ENCODE measurements at regions not wholly inside any gene's neighbourhood (a gene's known extent, or its start where the extent isn't known, plus 50 kb on each side); places are given as distances from the start of the nearest gene placed in this dataset.

DNA sequence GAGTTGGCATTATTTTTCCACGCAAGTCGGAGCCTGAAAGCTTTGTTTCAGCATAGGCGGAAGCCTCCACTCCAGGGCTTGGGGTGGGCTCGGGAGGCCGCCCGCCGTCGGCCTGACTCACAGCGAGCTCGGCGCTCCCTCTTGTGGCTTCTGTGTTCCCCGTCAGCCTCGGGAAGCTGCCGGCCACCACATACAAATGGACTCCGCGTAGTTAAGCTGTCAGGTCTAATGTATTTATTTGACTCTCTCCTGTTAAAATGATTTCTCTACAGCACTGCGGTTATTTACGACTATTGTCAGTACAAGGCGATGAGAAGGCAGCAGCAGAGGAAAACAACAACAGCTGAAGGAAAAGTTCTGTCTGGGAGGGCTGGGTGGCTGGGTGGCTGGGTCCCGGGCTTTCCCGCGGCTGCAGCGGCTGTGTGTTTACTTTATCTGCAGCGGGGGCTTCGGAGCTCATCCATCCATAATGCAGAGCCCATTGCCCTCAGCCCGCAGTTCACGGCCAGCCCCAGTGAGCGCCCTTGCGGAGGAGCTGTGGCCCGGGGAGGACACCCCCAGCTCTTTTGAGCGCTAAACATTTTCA lies 375.7 kb upstream of the CAMK1G start:
- no peaks in the 10 kb centered on the region for H3K36me3 ChIP-seq
- peak; percentile 66 for TF ChIP-seq CTCF (IDR thresholded peaks at IDR 0.05)
- ATAC-seq (peak; percentile 78 to 85), DNase-seq (peak; percentile 57)
- peaks cover 13% of the 10 kb centered on the region for H3K4me1 ChIP-seq
- no peak overlapping the region for H3K27ac ChIP-seq
- no peaks in the 10 kb centered on the region for H3K9me3 ChIP-seq
- H3K4me3 ChIP-seq, result peak overlapping the region; percentile 27
- H3K27me3 ChIP-seq (ENCODE audit: low read depth), result peaks cover 20% of the 10 kb centered on the region
- intact Hi-C loops (cut with DNase I), result no loop called here

- no peak overlapping the region for H3K4me3 ChIP-seq
- peaks cover 20% of the 10 kb centered on the region for H3K27me3 ChIP-seq (ENCODE audit: low read depth)
- H3K36me3 ChIP-seq, result no peaks in the 10 kb centered on the region
- no peak overlapping the region for H3K27ac ChIP-seq
- ATAC-seq (no peak), DNase-seq (no peak)
- intact Hi-C loops (cut with DNase I), result no loop called here
- no peak for TF ChIP-seq CTCF (IDR thresholded peaks at IDR 0.05)
- H3K9me3 ChIP-seq, result no peaks in the 10 kb centered on the region
- peaks cover 13% of the 10 kb centered on the region for H3K4me1 ChIP-seq
Measured at GRCh38 chr1:209208648-209209047, 374.9 kb upstream of the CAMK1G start.

DNA sequence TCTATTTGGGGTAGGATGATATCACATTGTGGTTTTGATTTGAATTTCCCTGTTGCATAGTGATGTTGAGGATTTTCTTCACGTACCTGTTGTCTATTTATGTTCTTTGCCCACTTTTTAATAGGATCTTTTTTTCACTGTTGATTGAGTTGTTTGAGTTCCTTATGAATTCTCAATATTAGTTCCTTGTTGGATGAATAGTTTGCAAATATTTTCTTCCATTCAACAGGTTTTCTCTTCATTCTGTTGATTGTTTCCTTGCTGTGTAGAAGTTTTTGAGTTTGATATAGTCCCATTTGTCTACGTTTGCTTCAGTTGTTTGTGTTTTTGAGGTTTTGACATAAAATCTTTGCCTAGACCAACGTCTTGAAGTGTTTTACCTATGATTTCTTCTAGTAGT lies 369.5 kb upstream of the CAMK1G start:
- ATAC-seq (no peak), DNase-seq (no peak)
- H3K27ac ChIP-seq, result no peak overlapping the region
- no peaks in the 10 kb centered on the region for H3K36me3 ChIP-seq
- intact Hi-C loops (cut with DNase I), result no loop called here
- no peaks in the 10 kb centered on the region for H3K9me3 ChIP-seq
- H3K27me3 ChIP-seq (ENCODE audit: low read depth), result peaks cover 9% of the 10 kb centered on the region
- TF ChIP-seq CTCF (IDR thresholded peaks at IDR 0.05), result no peak
- H3K4me3 ChIP-seq, result no peak overlapping the region
- no peaks in the 10 kb centered on the region for H3K4me1 ChIP-seq

- H3K27ac ChIP-seq, result no peak overlapping the region
- H3K9me3 ChIP-seq, result no peaks in the 10 kb centered on the region
- H3K36me3 ChIP-seq, result no peaks in the 10 kb centered on the region
- no peak for TF ChIP-seq CTCF (IDR thresholded peaks at IDR 0.05)
- H3K4me1 ChIP-seq, result no peaks in the 10 kb centered on the region
- no peak overlapping the region for H3K4me3 ChIP-seq
- H3K27me3 ChIP-seq (ENCODE audit: low read depth), result no peaks in the 10 kb centered on the region
- DNase-seq (no peak), ATAC-seq (no peak)
- intact Hi-C loops (cut with DNase I), result no loop called here
Measured at GRCh38 chr1:209215826-209216225, 367.7 kb upstream of the CAMK1G start.

DNA sequence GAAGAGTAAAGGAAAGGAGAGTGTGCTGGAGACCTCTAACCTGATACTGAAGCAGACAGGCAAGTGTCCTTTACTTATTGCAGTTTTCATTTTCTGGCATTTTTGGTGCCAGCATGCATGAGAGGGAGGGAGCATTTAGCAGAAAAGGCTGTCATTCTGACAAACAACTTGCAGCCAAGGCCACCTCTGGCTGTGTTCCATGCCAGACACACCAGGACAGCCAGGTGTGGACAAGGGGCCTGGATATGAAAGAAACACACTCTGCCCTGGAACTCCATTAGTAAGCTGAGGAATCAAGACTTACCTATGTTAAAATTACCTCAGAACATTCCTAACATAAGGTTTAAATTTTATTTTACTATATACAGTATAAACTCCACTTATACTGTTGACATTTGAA lies 365.4 kb upstream of the CAMK1G start:
- H3K27me3 ChIP-seq (ENCODE audit: low read depth), result no peaks in the 10 kb centered on the region
- intact Hi-C loops (cut with DNase I), result no loop called here
- H3K4me3 ChIP-seq, result no peak overlapping the region
- ATAC-seq (no peak), DNase-seq (no peak)
- no peak overlapping the region for H3K27ac ChIP-seq
- TF ChIP-seq CTCF (IDR thresholded peaks at IDR 0.05), result no peak
- H3K36me3 ChIP-seq, result no peaks in the 10 kb centered on the region
- H3K4me1 ChIP-seq, result no peaks in the 10 kb centered on the region
- H3K9me3 ChIP-seq, result no peaks in the 10 kb centered on the region

- Histone ChIP-seq H3K4me1 (no peaks in the 10 kb centered on the region), H3K36me3 (no peaks in the 10 kb centered on the region), H3K27ac (no peak overlapping the region), H3K4me3 (no peak overlapping the region), H3K9me3 (no peaks in the 10 kb centered on the region), H3K27me3 (ENCODE audit: low read depth) (no peaks in the 10 kb centered on the region)
- DNase-seq (no peak), ATAC-seq (no peak)
- no peak for TF ChIP-seq CTCF (IDR thresholded peaks at IDR 0.05)
- intact Hi-C loops (cut with DNase I), result no loop called here
Measured at GRCh38 chr1:209218981-209219380, 364.5 kb upstream of the CAMK1G start.

All from lower lobe of right lung (tissue), 2 donors.